ENCODE measurements at regions not wholly inside any gene's neighbourhood (a gene's known extent, or its start where the extent isn't known, plus 50 kb on each side); places are given as distances from the start of the nearest gene placed in this dataset.

- H3K4me1 ChIP-seq: no peaks in the 10 kb centered on the region
- intact Hi-C loops (cut with DNase I; ENCODE audit: low total_unique reads): no loop called here
- TF ChIP-seq, protein P1, sequence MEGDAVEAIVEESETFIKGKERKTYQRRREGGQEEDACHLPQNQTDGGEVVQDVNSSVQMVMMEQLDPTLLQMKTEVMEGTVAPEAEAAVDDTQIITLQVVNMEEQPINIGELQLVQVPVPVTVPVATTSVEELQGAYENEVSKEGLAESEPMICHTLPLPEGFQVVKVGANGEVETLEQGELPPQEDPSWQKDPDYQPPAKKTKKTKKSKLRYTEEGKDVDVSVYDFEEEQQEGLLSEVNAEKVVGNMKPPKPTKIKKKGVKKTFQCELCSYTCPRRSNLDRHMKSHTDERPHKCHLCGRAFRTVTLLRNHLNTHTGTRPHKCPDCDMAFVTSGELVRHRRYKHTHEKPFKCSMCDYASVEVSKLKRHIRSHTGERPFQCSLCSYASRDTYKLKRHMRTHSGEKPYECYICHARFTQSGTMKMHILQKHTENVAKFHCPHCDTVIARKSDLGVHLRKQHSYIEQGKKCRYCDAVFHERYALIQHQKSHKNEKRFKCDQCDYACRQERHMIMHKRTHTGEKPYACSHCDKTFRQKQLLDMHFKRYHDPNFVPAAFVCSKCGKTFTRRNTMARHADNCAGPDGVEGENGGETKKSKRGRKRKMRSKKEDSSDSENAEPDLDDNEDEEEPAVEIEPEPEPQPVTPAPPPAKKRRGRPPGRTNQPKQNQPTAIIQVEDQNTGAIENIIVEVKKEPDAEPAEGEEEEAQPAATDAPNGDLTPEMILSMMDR (IDR thresholded peaks at IDR 0.05): no peak
- TF ChIP-seq POLR2A (IDR thresholded peaks at IDR 0.05): no peak
- no peaks in the 10 kb centered on the region for H3K9me3 ChIP-seq
- H3K27me3 ChIP-seq: no peaks in the 10 kb centered on the region
- WGBS, 2 donors: 78 to 81% methylated on average over 6 of the region's 6 CpGs
- H3K4me3 ChIP-seq: no peak overlapping the region
- H3K27ac ChIP-seq: no peak overlapping the region
- no peak for DNase-seq
- H3K36me3 ChIP-seq (ENCODE audit: low read depth, missing control alignments): no peaks in the 10 kb centered on the region
Observed at GRCh38 chr1:101330427-101331130, 93.8 kb downstream of the S1PR1 start.

- intact Hi-C loops (cut with DNase I; ENCODE audit: low total_unique reads): no loop called here
- DNase-seq: no peak
- Histone ChIP-seq H3K27me3 (no peaks in the 10 kb centered on the region), H3K4me3 (no peak overlapping the region), H3K27ac (no peak overlapping the region), H3K36me3 (ENCODE audit: low read depth, missing control alignments) (no peaks in the 10 kb centered on the region), H3K4me1 (no peaks in the 10 kb centered on the region), H3K9me3 (no peaks in the 10 kb centered on the region)
- TF ChIP-seq, protein P1 (IDR thresholded peaks at IDR 0.05): no peak
- no peak for TF ChIP-seq POLR2A (IDR thresholded peaks at IDR 0.05)
- 82 to 83% methylated on average over 2 of the region's 2 CpGs for WGBS, 2 donors
Observed at GRCh38 chr1:101331794-101332193, 95.0 kb downstream of the S1PR1 start.

- WGBS, 2 donors: 74 to 85% methylated on average over 1 of the region's 1 CpG
- Histone ChIP-seq H3K27ac (no peak overlapping the region), H3K36me3 (ENCODE audit: low read depth, missing control alignments) (no peaks in the 10 kb centered on the region), H3K9me3 (no peaks in the 10 kb centered on the region), H3K4me3 (no peak overlapping the region), H3K4me1 (no peaks in the 10 kb centered on the region), H3K27me3 (no peaks in the 10 kb centered on the region)
- no peak for TF ChIP-seq POLR2A (IDR thresholded peaks at IDR 0.05)
- TF ChIP-seq, protein P1 (IDR thresholded peaks at IDR 0.05): no peak
- intact Hi-C loops (cut with DNase I; ENCODE audit: low total_unique reads): no loop called here
- DNase-seq: no peak
Observed at GRCh38 chr1:101332633-101333032, 95.8 kb downstream of the S1PR1 start.

DNA sequence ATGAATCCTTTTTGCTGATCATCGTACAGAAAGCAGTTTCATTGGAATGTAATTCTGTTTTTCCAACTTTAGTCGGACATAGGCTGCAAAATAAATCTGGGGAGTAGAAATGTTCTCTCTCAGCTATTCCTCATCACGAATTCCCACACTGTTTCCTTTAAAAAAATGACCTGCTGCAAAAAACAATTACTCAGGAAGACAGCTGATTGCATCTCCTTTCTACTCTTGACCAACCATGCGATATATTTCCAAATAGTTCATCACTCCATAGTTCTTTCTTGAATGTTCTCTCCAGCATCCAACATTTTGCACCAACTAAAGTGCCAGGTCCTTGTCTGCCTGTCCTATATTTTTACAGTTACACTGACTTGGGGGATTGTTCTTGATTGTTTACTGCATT, 96.4 kb downstream of the S1PR1 start:
- WGBS, 2 donors: 68 to 72% methylated on average over 4 of the region's 4 CpGs
- H3K4me1 ChIP-seq: no peaks in the 10 kb centered on the region
- no peak overlapping the region for H3K4me3 ChIP-seq
- DNase-seq: no peak
- TF ChIP-seq POLR2A (IDR thresholded peaks at IDR 0.05): no peak
- TF ChIP-seq, protein P1 (IDR thresholded peaks at IDR 0.05): no peak
- H3K9me3 ChIP-seq: no peaks in the 10 kb centered on the region
- H3K36me3 ChIP-seq (ENCODE audit: low read depth, missing control alignments): no peaks in the 10 kb centered on the region
- intact Hi-C loops (cut with DNase I; ENCODE audit: low total_unique reads): no loop called here
- H3K27ac ChIP-seq: no peak overlapping the region
- no peaks in the 10 kb centered on the region for H3K27me3 ChIP-seq

DNA sequence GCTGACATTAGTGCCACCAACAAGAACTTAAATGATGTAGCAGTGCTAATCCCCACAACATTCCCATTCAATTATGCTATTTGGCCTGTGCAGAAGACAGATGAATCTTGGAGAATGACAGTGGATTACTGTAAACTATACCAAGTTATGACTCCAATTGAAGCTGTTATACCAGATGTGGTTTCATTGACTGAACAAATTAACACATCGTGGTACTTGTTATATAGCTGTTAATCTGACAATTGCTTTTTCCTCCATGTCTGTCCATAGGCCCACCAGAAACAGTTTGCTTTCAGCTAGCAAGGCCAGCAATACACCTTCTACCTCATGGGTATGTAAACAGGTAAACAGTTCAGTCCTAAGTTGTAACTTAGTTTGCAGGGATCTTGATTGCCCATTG, 101.1 kb downstream of the S1PR1 start:
- no peak for TF ChIP-seq POLR2A (IDR thresholded peaks at IDR 0.05)
- TF ChIP-seq, protein P1 (IDR thresholded peaks at IDR 0.05): no peak
- no peaks in the 10 kb centered on the region for H3K9me3 ChIP-seq
- DNase-seq: no peak
- no peaks in the 10 kb centered on the region for H3K27me3 ChIP-seq
- no peaks in the 10 kb centered on the region for H3K36me3 ChIP-seq (ENCODE audit: low read depth, missing control alignments)
- intact Hi-C loops (cut with DNase I; ENCODE audit: low total_unique reads): no loop called here
- H3K27ac ChIP-seq: no peak overlapping the region
- H3K4me1 ChIP-seq: no peaks in the 10 kb centered on the region
- no peak overlapping the region for H3K4me3 ChIP-seq
- 92 to 94% methylated on average over 1 of the region's 1 CpG for WGBS, 2 donors
